ENCODE measurements at regions not wholly inside any gene's neighbourhood (a gene's known extent, or its start where the extent isn't known, plus 50 kb on each side); places are given as distances from the start of the nearest gene placed in this dataset.
"Not testable (repeated sequence)": the region's sequence is repeated elsewhere in the genome, so short reads cannot be mapped to it uniquely, and the experiment has no call there.

GRCh38 chr2:195535911-195536522 is 121.0 kb upstream of the SLC39A10 start:
- peak; percentile 94 to 95 for DNase-seq

- DNase-seq = no peak
Measured at GRCh38 chr2:195534971-195535370, 122.1 kb upstream of the SLC39A10 start.

- peak; percentile 45 to 47 for DNase-seq
Measured at GRCh38 chr2:195533771-195534642, 123.0 kb upstream of the SLC39A10 start.

- DNase-seq = peak; percentile 39 to 46
Measured at GRCh38 chr2:195532628-195533271, 124.3 kb upstream of the SLC39A10 start.

GRCh38 chr2:195532255-195532627 is 124.8 kb upstream of the SLC39A10 start:
- no peak for DNase-seq

GRCh38 chr2:195531754-195532153 is 125.3 kb upstream of the SLC39A10 start:
- no peak for DNase-seq

GRCh38 chr2:195523242-195523641 is 133.8 kb upstream of the SLC39A10 start:
- DNase-seq = not testable (repeated sequence)

- DNase-seq = no peak
Measured at GRCh38 chr2:195521589-195521988, 135.4 kb upstream of the SLC39A10 start.

- DNase-seq = no peak
Measured at GRCh38 chr2:195520671-195521155, 136.3 kb upstream of the SLC39A10 start.

- no peak for DNase-seq
Measured at GRCh38 chr2:195515551-195515950, 141.5 kb upstream of the SLC39A10 start.

- no peak for DNase-seq
Measured at GRCh38 chr2:195514365-195514764, 142.7 kb upstream of the SLC39A10 start.

- DNase-seq = no peak
Measured at GRCh38 chr2:195513119-195513518, 143.9 kb upstream of the SLC39A10 start.

GRCh38 chr2:195509551-195509950 is 147.5 kb upstream of the SLC39A10 start:
- DNase-seq = no peak

- no peak for DNase-seq
Measured at GRCh38 chr2:195508139-195508455, 148.9 kb upstream of the SLC39A10 start.

GRCh38 chr2:195507447-195508138 is 149.4 kb upstream of the SLC39A10 start:
- DNase-seq = no peak

GRCh38 chr2:195505701-195506100 is 151.3 kb upstream of the SLC39A10 start:
- no peak for DNase-seq

GRCh38 chr2:195503208-195503607 is 153.8 kb upstream of the SLC39A10 start:
- DNase-seq = no peak

GRCh38 chr2:195501746-195502145 is 155.3 kb upstream of the SLC39A10 start:
- no peak for DNase-seq

- DNase-seq = no peak
Measured at GRCh38 chr2:195500879-195501278, 156.1 kb upstream of the SLC39A10 start.

- no peak for DNase-seq
Measured at GRCh38 chr2:195498839-195499490, 158.1 kb upstream of the SLC39A10 start.

- peak; percentile 48 to 77 for DNase-seq
Measured at GRCh38 chr2:195498176-195498575, 158.8 kb upstream of the SLC39A10 start.

- no peak for DNase-seq
Measured at GRCh38 chr2:195496991-195497390, 160.0 kb upstream of the SLC39A10 start.

GRCh38 chr2:195495966-195496365 is 161.1 kb upstream of the SLC39A10 start:
- DNase-seq = no peak

All from Kasumi-1 (cell line).